HL-60 (cell line): ENCODE measurements at regions not wholly inside any gene's neighbourhood (a gene's known extent, or its start where the extent isn't known, plus 50 kb on each side); places are given as distances from the start of the nearest gene placed in this dataset.

ENCODE experiments used
- DNase-seq, 2 experiments: peaks; one replicate each; pipeline ENCODE4 v3.0.0-alpha.2; 2010 to 2020; ENCODE audit warnings: low read depth in 1 of 2, low spot score in 1 of 2
- H3K27ac ChIP-seq: fragments of 250-450 bp; sonication (Bioruptor Pico); replicated peaks from 2 replicates; pipeline ENCODE4 v1.5.1; 2020; ENCODE audit warnings: mild to moderate bottlenecking, moderate library complexity
- H3K27me3 ChIP-seq: fragments of 250-450 bp; sonication (Bioruptor Pico); 2 replicates; pipeline ENCODE4 v1.5.1; 2021; ENCODE audit warnings: mild to moderate bottlenecking, moderate library complexity; ENCODE audit not compliant: insufficient read depth, poor library complexity, severe bottlenecking
- H3K4me3 ChIP-seq: replicated peaks from 2 replicates; pipeline ENCODE4 v1.5.1; 2011; ENCODE audit warnings: mild to moderate bottlenecking, control low read depth, low read length; ENCODE audit not compliant: insufficient read depth
- CTCF ChIP-seq: IDR thresholded peaks from one replicate; pipeline ENCODE4 v1.5.1; 2011; ENCODE audit warnings: low read length, control low read depth, inconsistent platforms; ENCODE audit not compliant: insufficient read depth
- GABPA ChIP-seq: IDR thresholded peaks from 2 replicates; pipeline ENCODE4 v1.6.1; 2012; ENCODE audit warnings: low read depth
- POLR2AphosphoS5 ChIP-seq: IDR thresholded peaks from 2 replicates; pipeline ENCODE4 v1.6.1; 2012; ENCODE audit warnings: low read depth
- REST ChIP-seq: IDR thresholded peaks from 2 replicates; pipeline ENCODE4 v1.6.1; 2012; ENCODE audit warnings: low read depth; ENCODE audit not compliant: insufficient replicate concordance
- SPI1 ChIP-seq: IDR thresholded peaks from 2 replicates; pipeline ENCODE4 v1.6.1; 2012; ENCODE audit warnings: low read depth, mild to moderate bottlenecking, borderline replicate concordance

- no peaks in the 10 kb centered on the region for H3K27me3 ChIP-seq
- no peak overlapping the region for H3K27ac ChIP-seq
- H3K4me3 ChIP-seq, result no peak overlapping the region
- DNase-seq, result no peak
- TF ChIP-seq SPI1, result peak; percentile 88
- TF ChIP-seq CTCF, result no peak
- no peak for TF ChIP-seq POLR2AphosphoS5
- TF ChIP-seq GABPA, result no peak
- no peak for TF ChIP-seq REST
Measured at GRCh38 chr10:124332426-124332825, 86.3 kb downstream of the OAT start.

GRCh38 chr10:124329941-124330340 lies 88.8 kb downstream of the OAT start:
- DNase-seq, result no peak
- TF ChIP-seq SPI1, result no peak
- no peak for TF ChIP-seq CTCF
- TF ChIP-seq REST, result no peak
- TF ChIP-seq GABPA, result no peak
- Histone ChIP-seq H3K4me3 (no peak overlapping the region), H3K27ac (no peak overlapping the region), H3K27me3 (no peaks in the 10 kb centered on the region)

- no peak overlapping the region for H3K4me3 ChIP-seq
- no peak overlapping the region for H3K27ac ChIP-seq
- H3K27me3 ChIP-seq, result no peaks in the 10 kb centered on the region
- DNase-seq, result no peak
- TF ChIP-seq SPI1, result no peak
- no peak for TF ChIP-seq POLR2AphosphoS5
- no peak for TF ChIP-seq REST
- TF ChIP-seq GABPA, result no peak
- no peak for TF ChIP-seq CTCF
Measured at GRCh38 chr10:124329362-124329761, 89.4 kb downstream of the OAT start.
